Heart left ventricle (tissue), 13 donors: ENCODE measurements at regions not wholly inside any gene's neighbourhood (a gene's known extent, or its start where the extent isn't known, plus 50 kb on each side); places are given as distances from the start of the nearest gene placed in this dataset.

Experiments used
- POLR2A ChIP-seq, 2 donors: fragments of 450-650 bp; IDR thresholded peaks; one replicate each; pipeline ENCODE4 v1.6.1; 2017; ENCODE audit warnings: antibody characterized with exemption in 2 of 2, mild to moderate bottlenecking in 2 of 2, moderate library complexity in 2 of 2
- TF ChIP-seq, protein P1 (sequence below), 12 donors: fragments of 200-600 bp; sonication (generic) in 4 of 12; IDR thresholded peaks; one replicate each; pipeline versions ENCODE4 v1.5.0 to v1.8.0; 2018 to 2022; ENCODE audit warnings: antibody characterized with exemption in 12 of 12, mild to moderate bottlenecking in 5 of 12
- donor health status: ischemic (EF 13 %, LVEDD 7.1; RV severe dilation, severe dysfunction).
- donor health status: DM: no; HTN: yes; CAD: no.
- donor health status: DM: no; HTN: no; CAD: no.
- donor health status: ischemic (EF 25% LVEDD 6.9; RV normal size, moderate dysfunction).
- donor health status: ischemic (EF 25% LVEDD 5.7; RV mildly dilated, moderate dysfunction).
- donor health status: ischemic (EF 35%, LVEDD 5.7; RV mildly dilated, moderate dysfunction).
- donor health status: nonischemic (EF 11% LVEDD 7.7; RV severe dilation, severe dysfunction).
- donor health status: DM: yes; HTN: yes; CAD: no.
- donor health status: PGD.
- donor health status: ischemic (EF 29% LVEDD 5.4; RV normal size, mild dysfunction).
- donor health status: nonischemic (EF 23%, LVEDD 6.1; RV moderate dilation, normal function).

- TF ChIP-seq, protein P1, sequence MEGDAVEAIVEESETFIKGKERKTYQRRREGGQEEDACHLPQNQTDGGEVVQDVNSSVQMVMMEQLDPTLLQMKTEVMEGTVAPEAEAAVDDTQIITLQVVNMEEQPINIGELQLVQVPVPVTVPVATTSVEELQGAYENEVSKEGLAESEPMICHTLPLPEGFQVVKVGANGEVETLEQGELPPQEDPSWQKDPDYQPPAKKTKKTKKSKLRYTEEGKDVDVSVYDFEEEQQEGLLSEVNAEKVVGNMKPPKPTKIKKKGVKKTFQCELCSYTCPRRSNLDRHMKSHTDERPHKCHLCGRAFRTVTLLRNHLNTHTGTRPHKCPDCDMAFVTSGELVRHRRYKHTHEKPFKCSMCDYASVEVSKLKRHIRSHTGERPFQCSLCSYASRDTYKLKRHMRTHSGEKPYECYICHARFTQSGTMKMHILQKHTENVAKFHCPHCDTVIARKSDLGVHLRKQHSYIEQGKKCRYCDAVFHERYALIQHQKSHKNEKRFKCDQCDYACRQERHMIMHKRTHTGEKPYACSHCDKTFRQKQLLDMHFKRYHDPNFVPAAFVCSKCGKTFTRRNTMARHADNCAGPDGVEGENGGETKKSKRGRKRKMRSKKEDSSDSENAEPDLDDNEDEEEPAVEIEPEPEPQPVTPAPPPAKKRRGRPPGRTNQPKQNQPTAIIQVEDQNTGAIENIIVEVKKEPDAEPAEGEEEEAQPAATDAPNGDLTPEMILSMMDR (IDR thresholded peaks at IDR 0.05): no peak
- no peak for TF ChIP-seq POLR2A (IDR thresholded peaks at IDR 0.05)
These were observed 284.2 kb downstream of the C3orf38 start for GRCh38 chr3:88434001-88434400.
